DOHH2 (cell line): ENCODE measurements at regions not wholly inside any gene's neighbourhood (a gene's known extent, or its start where the extent isn't known, plus 50 kb on each side); places are given as distances from the start of the nearest gene placed in this dataset.

ENCODE experiments used
- H3F3A ChIP-seq: fragments of 200-600 bp; sonication (generic), shearing (Covaris generic); 2 replicates; pipeline ENCODE4 v1.6.0; 2016; ENCODE audit warnings: antibody characterized with exemption, mild to moderate bottlenecking; ENCODE audit not compliant: control insufficient read depth, insufficient read depth
- H3K27ac ChIP-seq: fragments of 200-600 bp; sonication (generic); 2 replicates; pipeline ENCODE4 v1.5.1; 2014; ENCODE audit warnings: low read depth, mild to moderate bottlenecking, low read length, moderate library complexity
- H3K27me3 ChIP-seq: fragments of 200-600 bp; sonication (generic); 2 replicates; pipeline ENCODE4 v1.6.1; 2014; ENCODE audit warnings: mild to moderate bottlenecking, low read length, mixed read lengths; ENCODE audit not compliant: control insufficient read depth
- H3K36me3 ChIP-seq: fragments of 200-600 bp; sonication (generic); 2 replicates; pipeline ENCODE4 v1.6.1; 2014; ENCODE audit warnings: mild to moderate bottlenecking, low read length, moderate library complexity, mixed read lengths; ENCODE audit not compliant: control insufficient read depth
- H3K4me1 ChIP-seq: fragments of 200-600 bp; sonication (generic); 2 replicates; pipeline ENCODE4 v1.6.1; 2014; ENCODE audit warnings: mild to moderate bottlenecking, low read length, mixed read lengths; ENCODE audit not compliant: control insufficient read depth
- H3K4me2 ChIP-seq: fragments of 200-600 bp; sonication (generic); 2 replicates; pipeline ENCODE4 v1.6.0; 2014; ENCODE audit warnings: mild to moderate bottlenecking, low read length, moderate library complexity
- H3K4me3 ChIP-seq: fragments of 200-600 bp; sonication (generic); 2 replicates; pipeline ENCODE4 v1.5.1; 2014; ENCODE audit warnings: mild to moderate bottlenecking, low read length, mixed read lengths
- H3K79me2 ChIP-seq: fragments of 200-600 bp; sonication (generic); 2 replicates; pipeline ENCODE4 v1.6.1; 2014; ENCODE audit warnings: mild to moderate bottlenecking, low read length, mixed read lengths; ENCODE audit not compliant: control insufficient read depth
- H3K9me2 ChIP-seq: fragments of 200-600 bp; sonication (generic); replicated peaks from 2 replicates; pipeline ENCODE4 v1.6.1; 2014; ENCODE audit warnings: mild to moderate bottlenecking, low read length, mixed read lengths; ENCODE audit not compliant: control insufficient read depth
- H3K9me3 ChIP-seq: fragments of 200-600 bp; sonication (generic); 2 replicates; pipeline ENCODE4 v1.6.1; 2014; ENCODE audit warnings: antibody characterized with exemption, low read length, mixed read lengths; ENCODE audit not compliant: control insufficient read depth, insufficient read depth
- H4K20me1 ChIP-seq: fragments of 200-600 bp; sonication (generic); 2 replicates; pipeline ENCODE4 v1.6.0; 2014; ENCODE audit warnings: low read depth, mild to moderate bottlenecking, antibody characterized with exemption, low read length, moderate library complexity; ENCODE audit not compliant: control insufficient read depth, insufficient read depth
- EZH2phosphoT487 ChIP-seq: fragments of 200-600 bp; sonication (generic); IDR thresholded peaks from 2 replicates; pipeline ENCODE4 v1.6.1; 2017; ENCODE audit warnings: borderline replicate concordance, mild to moderate bottlenecking, antibody characterized with exemption, low read length, moderate library complexity, mixed read lengths
- TF ChIP-seq, protein P1 (sequence below): fragments of 200-600 bp; sonication (generic); IDR thresholded peaks from one replicate; pipeline ENCODE4 v1.5.1; 2014; ENCODE audit warnings: antibody characterized with exemption, mild to moderate bottlenecking, low read depth, low read length; ENCODE audit not compliant: poor library complexity, severe bottlenecking

DNA sequence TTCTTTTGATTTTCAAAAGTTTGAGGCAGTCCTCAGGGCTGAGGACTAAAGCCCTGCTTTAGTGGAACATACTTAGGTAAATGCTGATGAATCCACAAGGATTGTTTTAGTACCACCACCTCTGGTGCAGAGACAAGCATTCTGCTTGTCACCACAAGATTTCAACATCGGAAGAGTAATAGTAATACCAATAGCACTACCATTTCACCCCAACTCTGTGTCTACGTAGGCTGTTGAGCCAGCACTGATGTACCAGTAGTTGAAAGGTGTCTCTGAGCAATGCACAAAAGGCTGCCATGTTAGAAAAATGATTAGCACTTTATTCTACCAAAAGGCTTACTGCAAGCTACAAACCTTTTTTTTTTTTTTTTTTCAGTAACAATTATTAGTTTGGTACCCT, 213.2 kb upstream of the SLC24A2 start:
- H4K20me1 ChIP-seq, result no peaks in the 10 kb centered on the region

DNA sequence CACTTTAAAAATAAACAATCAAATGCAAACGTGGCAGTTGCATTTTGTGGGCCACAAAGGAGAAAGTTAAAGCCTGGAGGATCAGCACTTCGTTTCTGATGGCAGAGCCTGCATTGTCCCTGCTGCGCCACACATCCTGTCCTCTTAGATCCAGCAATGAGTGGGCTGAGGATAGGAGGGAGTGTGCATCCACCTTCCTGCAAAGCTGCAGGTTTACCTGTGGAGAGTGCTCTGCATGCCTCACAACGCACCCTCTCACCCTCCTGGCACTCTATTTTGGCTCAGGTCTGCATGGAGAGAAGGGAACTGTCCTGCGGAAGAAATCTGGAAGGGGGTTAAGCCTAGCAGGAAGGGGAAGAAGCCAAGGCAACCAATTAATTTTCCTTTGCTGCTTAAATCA, 212.2 kb upstream of the SLC24A2 start:
- TF ChIP-seq EZH2phosphoT487, result no peak
- TF ChIP-seq, protein P1, sequence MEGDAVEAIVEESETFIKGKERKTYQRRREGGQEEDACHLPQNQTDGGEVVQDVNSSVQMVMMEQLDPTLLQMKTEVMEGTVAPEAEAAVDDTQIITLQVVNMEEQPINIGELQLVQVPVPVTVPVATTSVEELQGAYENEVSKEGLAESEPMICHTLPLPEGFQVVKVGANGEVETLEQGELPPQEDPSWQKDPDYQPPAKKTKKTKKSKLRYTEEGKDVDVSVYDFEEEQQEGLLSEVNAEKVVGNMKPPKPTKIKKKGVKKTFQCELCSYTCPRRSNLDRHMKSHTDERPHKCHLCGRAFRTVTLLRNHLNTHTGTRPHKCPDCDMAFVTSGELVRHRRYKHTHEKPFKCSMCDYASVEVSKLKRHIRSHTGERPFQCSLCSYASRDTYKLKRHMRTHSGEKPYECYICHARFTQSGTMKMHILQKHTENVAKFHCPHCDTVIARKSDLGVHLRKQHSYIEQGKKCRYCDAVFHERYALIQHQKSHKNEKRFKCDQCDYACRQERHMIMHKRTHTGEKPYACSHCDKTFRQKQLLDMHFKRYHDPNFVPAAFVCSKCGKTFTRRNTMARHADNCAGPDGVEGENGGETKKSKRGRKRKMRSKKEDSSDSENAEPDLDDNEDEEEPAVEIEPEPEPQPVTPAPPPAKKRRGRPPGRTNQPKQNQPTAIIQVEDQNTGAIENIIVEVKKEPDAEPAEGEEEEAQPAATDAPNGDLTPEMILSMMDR, result no peak
- no peaks in the 10 kb centered on the region for H4K20me1 ChIP-seq
- no peak overlapping the region for H3K4me2 ChIP-seq
- no peak overlapping the region for H3K27ac ChIP-seq
- H3K36me3 ChIP-seq, result no peaks in the 10 kb centered on the region
- no peak overlapping the region for H3K4me3 ChIP-seq
- no peaks in the 10 kb centered on the region for H3F3A ChIP-seq
- H3K9me2 ChIP-seq, result no peaks in the 10 kb centered on the region; the same call in 1 of the 2 replicates
- no peaks in the 10 kb centered on the region; the same call in 1 of the 2 replicates for H3K9me3 ChIP-seq
- no peaks in the 10 kb centered on the region for H3K4me1 ChIP-seq
- H3K27me3 ChIP-seq, result no peaks in the 10 kb centered on the region
- no peaks in the 10 kb centered on the region for H3K79me2 ChIP-seq

More for the DNA sequence above, 213.2 kb upstream of the SLC24A2 start:
- Histone ChIP-seq H3K4me1 (no peaks in the 10 kb centered on the region), H3F3A (no peaks in the 10 kb centered on the region), H3K4me2 (no peak overlapping the region), H3K9me3 (no peaks in the 10 kb centered on the region; the same call in 1 of the 2 replicates), H3K27ac (no peak overlapping the region), H3K4me3 (no peak overlapping the region), H3K9me2 (no peaks in the 10 kb centered on the region; the same call in 1 of the 2 replicates), H3K27me3 (no peaks in the 10 kb centered on the region), H3K36me3 (no peaks in the 10 kb centered on the region), H3K79me2 (no peaks in the 10 kb centered on the region)
- TF ChIP-seq, protein P1, result no peak
- no peak for TF ChIP-seq EZH2phosphoT487

DNA sequence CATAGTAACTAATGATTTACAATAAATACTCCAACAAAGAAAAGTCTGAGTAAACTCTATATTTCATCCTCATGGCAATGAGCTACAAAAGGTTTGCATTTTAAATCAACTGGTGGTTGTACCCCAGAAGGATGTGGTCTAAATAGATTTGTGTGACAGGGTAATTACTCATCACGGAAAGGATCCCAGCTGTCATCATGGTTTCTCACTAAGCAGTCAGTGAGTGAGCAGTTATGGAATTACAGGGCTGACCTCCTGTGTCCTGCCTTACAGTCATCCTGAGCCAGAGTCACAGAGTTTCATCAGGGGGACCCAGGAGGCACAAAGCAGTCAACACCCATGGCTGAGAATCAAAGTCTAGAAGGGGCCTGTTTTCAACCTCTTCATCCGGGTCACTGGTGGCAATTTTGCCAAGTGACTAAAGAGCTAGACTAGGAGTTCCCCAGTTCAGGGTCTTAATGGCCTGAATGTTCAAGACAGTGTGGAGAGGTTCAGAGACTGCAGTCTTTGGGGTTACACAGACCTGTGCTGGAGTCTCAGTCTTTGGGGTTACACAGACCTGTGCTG, 210.7 kb upstream of the SLC24A2 start:
- Histone ChIP-seq H3K4me3 (no peak overlapping the region), H3F3A (no peaks in the 10 kb centered on the region), H3K79me2 (no peaks in the 10 kb centered on the region), H3K27ac (no peak overlapping the region), H3K36me3 (no peaks in the 10 kb centered on the region), H3K4me2 (no peak overlapping the region), H3K9me2 (no peaks in the 10 kb centered on the region; the same call in 1 of the 2 replicates), H4K20me1 (no peaks in the 10 kb centered on the region), H3K27me3 (no peaks in the 10 kb centered on the region), H3K9me3 (no peaks in the 10 kb centered on the region; the same call in 1 of the 2 replicates), H3K4me1 (no peaks in the 10 kb centered on the region)
- TF ChIP-seq EZH2phosphoT487, result no peak
- TF ChIP-seq, protein P1, result no peak
